IPS DF 4.7 (cell line): ENCODE measurements at regions not wholly inside any gene's neighbourhood (a gene's known extent, or its start where the extent isn't known, plus 50 kb on each side); places are given as distances from the start of the nearest gene placed in this dataset.
"Not testable (repeated sequence)": the region's sequence is repeated elsewhere in the genome, so short reads cannot be mapped to it uniquely, and the experiment has no call there.

Experiments
- DNase-seq: peaks from one replicate; pipeline ENCODE4 v3.0.0-alpha.2; 2013; ENCODE audit warnings: low spot score; ENCODE audit errors: extremely low read depth

DNA sequence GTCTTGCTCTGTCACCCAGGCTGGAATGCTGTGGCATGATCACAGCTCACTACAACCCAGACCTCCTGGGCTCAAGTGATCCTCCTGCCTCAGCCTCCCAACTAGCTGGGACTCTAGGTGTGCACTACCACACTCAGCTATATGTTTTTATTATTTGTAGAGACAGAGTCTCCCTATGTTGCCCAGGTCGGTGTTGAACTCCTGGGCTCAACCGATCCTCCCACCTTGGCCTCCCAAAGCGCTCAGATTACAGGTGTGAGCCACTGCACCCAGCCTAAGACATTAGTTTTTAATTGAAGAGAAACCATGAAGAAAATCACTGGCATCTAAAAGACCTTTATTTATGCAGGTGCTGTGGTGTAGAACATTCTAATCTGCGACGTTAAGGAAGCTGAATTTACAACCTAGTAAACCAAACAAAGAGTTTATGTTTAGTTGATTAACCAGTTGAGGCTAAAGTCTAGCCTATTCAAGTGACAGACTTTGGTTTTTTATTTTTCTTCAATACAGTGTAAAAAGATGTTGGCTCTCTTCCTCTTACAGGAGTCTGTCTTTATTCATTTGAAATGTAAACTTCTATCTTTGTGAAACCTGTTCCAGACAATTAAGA is 52.5 kb upstream of the NBL1 start:
- no peak for DNase-seq

DNA sequence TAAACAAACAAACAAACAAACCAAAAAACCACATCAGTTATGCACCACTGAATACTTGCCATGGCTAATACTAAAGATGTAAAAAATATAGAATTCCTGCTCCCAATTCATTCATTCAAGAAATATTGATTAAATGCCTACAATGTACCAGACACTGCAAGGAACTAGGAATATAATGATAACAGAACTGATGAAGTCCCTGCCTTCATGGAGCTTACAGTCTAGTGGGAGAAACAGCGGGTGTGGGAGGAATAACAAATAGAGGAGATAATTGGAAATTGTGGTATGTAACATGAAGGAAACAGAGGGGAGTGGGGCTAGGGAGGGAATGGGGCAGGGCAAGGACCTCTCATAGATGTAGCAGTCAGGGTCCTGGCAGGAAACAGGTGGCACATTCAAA is 58.6 kb upstream of the NBL1 start:
- no peak for DNase-seq

GRCh38 chr1:19582318-19582717 is 61.8 kb upstream of the NBL1 start:
- DNase-seq: peak; percentile 72

GRCh38 chr1:19581381-19581780 is 62.7 kb upstream of the NBL1 start:
- no peak for DNase-seq

GRCh38 chr1:19577561-19577960 is 66.5 kb upstream of the NBL1 start:
- no peak for DNase-seq

DNA sequence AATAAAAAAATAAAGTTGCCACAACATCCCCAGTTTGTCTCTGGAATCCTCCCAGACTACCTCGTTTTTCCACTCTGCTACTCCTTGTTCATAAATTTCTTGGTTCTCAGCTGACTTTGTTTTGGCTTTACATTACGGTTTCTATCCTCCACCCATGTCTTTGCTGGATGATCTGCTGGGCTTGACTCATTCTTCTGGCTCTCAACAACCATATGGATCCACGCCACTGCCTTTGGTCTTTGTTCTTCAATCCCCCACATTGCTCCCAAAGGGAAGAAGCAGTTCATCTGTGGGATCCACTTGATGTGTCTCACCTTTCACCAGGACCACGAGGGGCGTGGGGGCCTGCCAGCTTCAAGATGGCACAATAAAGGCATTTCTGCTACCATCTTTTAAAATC is 67.1 kb upstream of the NBL1 start:
- no peak for DNase-seq

- no peak for DNase-seq
Observed at GRCh38 chr1:19569786-19570185, 74.3 kb upstream of the NBL1 start.

DNA sequence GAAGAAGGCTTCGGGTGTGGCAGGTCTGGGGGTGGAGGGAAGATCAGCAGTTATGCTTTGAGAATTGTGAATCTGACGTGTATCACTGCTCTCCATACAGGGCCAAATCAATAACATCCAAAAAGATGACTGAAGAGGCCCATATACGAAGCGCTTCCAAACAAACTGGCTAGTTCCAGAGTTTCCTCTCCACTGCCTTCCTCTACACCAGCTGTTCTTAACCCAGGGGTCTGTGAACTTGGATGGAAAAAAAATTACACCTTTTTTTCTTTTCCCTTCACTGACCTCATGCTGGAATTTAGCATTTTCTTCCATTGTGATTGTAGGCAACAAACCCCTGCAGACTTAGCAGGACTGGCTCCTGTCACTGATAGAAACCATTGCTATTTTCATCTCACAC is 77.1 kb upstream of the NBL1 start:
- no peak for DNase-seq

DNA sequence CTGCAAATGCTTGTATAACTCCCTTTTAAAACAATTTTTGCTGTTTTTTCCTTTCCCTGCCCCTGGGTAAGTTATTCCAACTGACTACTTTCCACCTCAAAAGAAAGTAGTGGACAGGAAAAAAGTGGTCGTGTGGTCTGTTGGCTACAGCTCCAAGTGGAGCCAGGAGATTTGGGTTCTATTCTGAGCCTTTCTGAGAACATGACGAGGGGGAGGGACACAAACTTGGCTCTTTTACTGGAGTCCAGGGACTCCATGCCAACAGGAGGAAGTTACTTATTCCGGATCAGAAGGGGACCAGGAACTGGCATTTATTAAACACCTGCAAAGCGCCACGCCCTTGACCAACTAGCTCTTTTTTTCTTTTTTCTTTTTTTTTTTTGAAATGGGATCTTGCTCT is 79.0 kb upstream of the CAPZB start:
- no peak for DNase-seq

GRCh38 chr1:19563324-19564097 is 78.2 kb upstream of the CAPZB start:
- DNase-seq: no peak

DNA sequence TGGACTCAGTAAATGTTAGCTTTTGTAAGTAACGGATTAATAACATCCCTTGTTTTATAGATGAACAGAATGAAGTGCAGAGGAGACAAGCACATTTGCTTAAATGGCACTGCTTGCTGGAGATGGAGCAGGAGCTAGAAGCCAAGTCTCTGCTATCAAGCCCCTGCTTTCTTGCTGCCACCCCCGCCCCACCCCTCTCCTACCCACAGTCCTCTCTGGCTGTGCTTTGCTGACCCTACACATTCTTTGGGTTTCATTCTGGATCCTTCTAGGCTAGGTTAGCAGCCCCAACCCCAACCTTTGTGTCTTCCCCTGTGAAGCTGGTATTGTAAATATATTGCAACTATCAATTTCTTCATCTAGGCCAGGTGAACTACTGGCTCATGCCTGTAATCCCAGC is 77.5 kb upstream of the CAPZB start:
- no peak for DNase-seq

DNA sequence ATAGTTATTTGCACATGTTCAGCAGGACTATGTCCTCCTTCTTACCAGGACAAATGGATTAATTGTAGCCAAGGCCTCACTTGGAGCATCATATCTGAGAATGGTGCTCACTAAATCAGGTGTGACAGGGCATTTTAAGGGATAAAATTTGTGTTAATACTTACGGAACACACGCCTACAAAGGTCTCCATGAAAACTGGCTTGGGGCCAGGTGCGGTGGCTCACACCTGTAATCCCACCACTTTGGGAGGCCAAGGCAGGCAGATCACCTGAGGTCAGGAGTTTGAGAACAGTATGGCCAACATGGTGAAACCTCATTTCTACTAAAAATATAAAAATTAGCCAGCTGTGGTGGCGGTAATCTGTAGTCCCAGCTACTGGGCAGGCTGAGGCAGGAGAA is 75.1 kb upstream of the CAPZB start:
- no peak for DNase-seq

DNA sequence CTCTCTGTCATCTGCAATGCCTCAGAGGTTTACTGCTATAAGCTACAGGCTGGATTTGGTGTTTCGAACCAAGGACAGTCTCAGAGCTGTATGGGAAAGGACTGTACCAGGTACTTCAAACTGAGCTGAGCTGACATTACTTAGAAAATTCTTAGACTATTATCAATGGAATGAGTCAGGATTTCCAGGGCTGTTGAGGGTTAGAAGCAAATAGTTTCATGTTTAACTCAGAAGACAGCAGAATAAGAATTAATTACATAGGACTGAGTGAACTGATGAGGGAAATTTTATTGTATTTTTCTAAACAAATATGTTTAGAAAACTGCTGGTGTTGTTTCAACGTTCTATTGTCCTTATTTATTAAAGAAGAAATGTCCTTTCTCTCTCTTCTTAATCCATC is 74.3 kb upstream of the CAPZB start:
- DNase-seq: no peak

GRCh38 chr1:19557609-19558051 is 72.3 kb upstream of the CAPZB start:
- DNase-seq: no peak

DNA sequence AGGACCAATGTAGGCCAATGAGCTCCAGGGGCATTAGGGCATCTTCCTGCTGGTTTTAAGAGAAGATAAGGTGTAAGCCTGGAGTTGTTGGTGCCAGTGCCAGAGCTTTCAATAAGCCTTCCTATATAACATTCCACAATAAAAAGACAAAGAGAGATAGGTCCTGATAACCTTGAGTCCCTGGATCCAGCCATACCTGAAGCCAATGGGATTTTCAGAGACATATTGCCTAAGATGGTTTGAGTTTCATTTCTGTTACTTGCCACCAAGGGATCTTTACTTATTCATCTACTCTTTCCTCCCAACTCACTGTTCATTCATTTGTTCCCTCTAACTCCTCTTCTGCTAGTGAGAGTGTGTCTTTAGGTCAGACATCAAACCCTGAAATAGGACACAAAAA is 68.8 kb upstream of the CAPZB start:
- no peak for DNase-seq

- no peak for DNase-seq
Observed at GRCh38 chr1:19552291-19553010, 67.1 kb upstream of the CAPZB start.

DNA sequence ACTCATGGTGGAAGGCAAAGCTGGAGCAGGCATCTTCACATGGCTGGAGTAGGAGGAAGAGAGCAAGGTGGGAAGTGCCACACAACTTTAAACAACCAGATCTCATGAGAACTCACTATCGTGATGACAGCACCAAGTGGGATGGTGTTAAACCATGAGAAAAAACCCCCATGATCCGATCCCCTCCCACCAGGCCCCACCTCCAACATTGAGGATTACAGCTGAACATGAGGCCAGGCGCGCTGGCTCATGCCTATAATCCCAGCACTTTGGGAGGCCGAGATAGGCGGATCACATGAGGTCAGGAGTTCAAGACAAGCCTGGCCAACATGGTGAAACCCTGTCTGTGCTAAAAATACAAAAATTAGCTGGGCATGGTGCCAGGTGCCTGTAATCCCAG is 66.5 kb upstream of the CAPZB start:
- DNase-seq: not testable (repeated sequence)

DNA sequence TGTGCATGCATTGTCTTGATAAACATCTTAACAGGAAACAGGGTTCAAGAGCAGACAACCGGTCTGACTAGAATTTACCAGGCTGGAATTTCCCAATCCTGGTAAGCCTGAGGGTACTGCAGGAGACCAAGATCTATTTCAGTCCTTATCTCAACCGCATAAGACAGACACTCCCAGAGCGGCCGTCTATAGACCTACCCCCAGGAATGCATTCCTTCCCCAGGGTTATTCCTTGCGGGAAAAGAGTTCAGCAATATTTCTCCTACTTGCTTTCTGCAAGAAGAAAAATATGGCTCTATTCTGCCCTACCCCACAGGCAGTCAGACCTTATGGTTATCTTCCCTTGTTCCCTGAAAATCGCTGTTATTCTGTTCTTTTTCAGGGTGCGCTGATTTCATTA is 65.1 kb upstream of the CAPZB start:
- DNase-seq: not testable (repeated sequence)

- no peak for DNase-seq
Observed at GRCh38 chr1:19547814-19548213, 62.5 kb upstream of the CAPZB start.

GRCh38 chr1:19536519-19536918 is 51.2 kb upstream of the CAPZB start:
- no peak for DNase-seq

DNA sequence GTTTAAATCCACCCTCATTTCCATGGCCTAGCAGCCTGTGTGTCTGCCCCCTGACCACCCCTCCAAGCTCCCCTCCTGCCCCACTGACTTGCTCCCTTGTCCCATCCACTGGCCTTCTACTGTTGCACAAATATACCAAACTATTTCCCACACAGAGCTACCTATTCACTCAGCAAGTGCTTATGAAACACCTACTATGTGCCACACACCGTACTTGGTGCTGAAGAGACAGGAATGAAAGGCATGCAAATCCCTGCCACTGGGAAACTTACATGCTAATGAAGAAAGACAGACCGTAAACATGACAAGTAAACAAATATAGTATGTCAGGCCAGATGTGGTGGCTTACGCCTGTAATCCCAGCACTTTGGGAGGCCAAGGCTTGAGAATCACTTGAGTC is 49.9 kb upstream of the CAPZB start:
- DNase-seq: no peak
